ENCODE measurements at regions not wholly inside any gene's neighbourhood (a gene's known extent, or its start where the extent isn't known, plus 50 kb on each side); places are given as distances from the start of the nearest gene placed in this dataset.
A peak's percentile ranks its signal among the peaks of the same experiment; 100 is the strongest.

DNA sequence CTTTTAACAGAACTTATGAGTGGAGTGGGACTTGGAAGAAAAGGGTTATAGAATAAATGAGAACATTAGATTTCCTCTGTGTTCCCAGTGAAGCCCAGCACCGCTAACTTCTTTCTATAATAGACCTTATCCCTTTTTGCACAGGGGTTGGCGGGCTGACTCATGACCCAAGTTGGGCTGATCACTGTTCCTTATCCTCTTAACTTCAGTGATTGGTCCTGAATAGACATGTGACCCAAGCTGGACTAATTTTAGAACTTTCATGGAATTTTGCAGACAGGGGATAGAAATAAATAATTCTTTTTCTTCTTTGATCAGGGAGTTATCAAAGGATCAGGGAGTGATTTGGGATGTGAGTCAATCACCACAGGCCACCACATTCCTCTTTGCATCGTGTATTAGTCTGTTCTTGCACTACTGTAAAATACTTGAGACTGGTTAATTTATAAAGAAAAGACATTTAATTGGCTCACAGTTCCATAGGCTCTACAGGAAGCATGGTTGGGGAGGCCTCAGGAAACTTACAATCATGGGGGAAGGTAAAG lies 75.9 kb downstream of the UCHL1 start:
- TF ChIP-seq EZH2phosphoT487 (IDR thresholded peaks at IDR 0.05; ENCODE audit: borderline replicate concordance, low read length) (no peak), EZH2 (IDR thresholded peaks at IDR 0.05; ENCODE audit: low read length, unreplicated experiment) (no peak), CTCF (conservative IDR thresholded peaks at IDR 0.05; ENCODE audit: low read depth, low read length) (no peak)
- Histone ChIP-seq H3K36me3 (ENCODE audit: low read depth, low read length) (no peaks in the 10 kb centered on the region), H3K79me2 (ENCODE audit: low read length) (no peaks in the 10 kb centered on the region), H3K9me2 (replicated peaks; ENCODE audit: low read length) (no peaks in the 10 kb centered on the region), H3F3A (ENCODE audit: low read length, unreplicated experiment) (no peaks in the 10 kb centered on the region), H3K4me1 (ENCODE audit: insufficient read depth, low read length) (peaks cover 14% of the 10 kb centered on the region), H3K27ac (ENCODE audit: low read length) (no peak overlapping the region), H2AFZ (ENCODE audit: low read length) (no peak overlapping the region), H3K4me2 (ENCODE audit: low read length) (no peak overlapping the region), H3K9ac (ENCODE audit: low read length) (no peak overlapping the region), H3K27me3 (ENCODE audit: low read length) (no peaks in the 10 kb centered on the region), H4K20me1 (ENCODE audit: low read length) (no peaks in the 10 kb centered on the region), H3K9me3 (ENCODE audit: low read length) (no peaks in the 10 kb centered on the region), H3K4me3 (ENCODE audit: low read length) (no peak overlapping the region)
- no TSS peak for BruUV-seq (replicated peaks)
- intact Hi-C loops (cut with micrococcal nuclease): no loop called here
- ATAC-seq (no peak), DNase-seq (no peak)
- CTCF ChIA-PET: no interaction called here
- POLR2A ChIA-PET (ENCODE audit: unreplicated experiment): no interaction called here

DNA sequence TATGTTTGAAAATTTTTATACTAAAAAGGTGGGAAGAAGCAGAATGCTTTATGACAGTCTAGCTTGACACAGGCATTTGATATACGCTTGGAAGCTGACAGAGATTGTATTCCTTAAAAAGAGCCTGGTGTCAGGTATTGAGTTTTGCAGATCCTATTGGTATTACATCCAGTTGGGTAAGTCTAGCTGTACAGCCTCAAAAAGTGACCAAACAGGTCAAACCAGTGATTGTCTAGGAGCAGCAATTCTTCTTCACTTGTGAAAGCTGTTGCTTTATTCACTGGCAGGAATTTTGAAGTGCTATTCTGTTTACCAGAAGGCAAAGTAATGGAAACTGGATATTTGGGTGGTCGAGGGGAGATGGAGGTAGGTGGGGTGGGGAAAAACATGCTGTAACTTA lies 77.5 kb downstream of the UCHL1 start:
- peak; percentile 46; the same call in 1 of the 2 replicates for ATAC-seq
- DNase-seq: peak; percentile 83
- BruUV-seq (replicated peaks): no TSS peak
- H3K9ac ChIP-seq (ENCODE audit: low read length): no peak overlapping the region
- POLR2A ChIA-PET (ENCODE audit: unreplicated experiment): no interaction called here
- H3K9me2 ChIP-seq (replicated peaks; ENCODE audit: low read length): no peaks in the 10 kb centered on the region
- H3K4me1 ChIP-seq (ENCODE audit: insufficient read depth, low read length): peaks cover 14% of the 10 kb centered on the region
- H3K4me3 ChIP-seq (ENCODE audit: low read length): no peak overlapping the region
- H3F3A ChIP-seq (ENCODE audit: low read length, unreplicated experiment): no peaks in the 10 kb centered on the region
- peak overlapping the region; percentile 27 for H3K4me2 ChIP-seq (ENCODE audit: low read length)
- no peak overlapping the region for H3K27ac ChIP-seq (ENCODE audit: low read length)
- H3K36me3 ChIP-seq (ENCODE audit: low read depth, low read length): no peaks in the 10 kb centered on the region
- intact Hi-C loops (cut with micrococcal nuclease): no loop called here
- CTCF ChIA-PET: no interaction called here
- H3K9me3 ChIP-seq (ENCODE audit: low read length): no peaks in the 10 kb centered on the region
- H2AFZ ChIP-seq (ENCODE audit: low read length): no peak overlapping the region
- H4K20me1 ChIP-seq (ENCODE audit: low read length): no peaks in the 10 kb centered on the region
- no peaks in the 10 kb centered on the region for H3K79me2 ChIP-seq (ENCODE audit: low read length)
- no peaks in the 10 kb centered on the region for H3K27me3 ChIP-seq (ENCODE audit: low read length)
- TF ChIP-seq EZH2 (IDR thresholded peaks at IDR 0.05; ENCODE audit: low read length, unreplicated experiment) (no peak), CTCF (conservative IDR thresholded peaks at IDR 0.05; ENCODE audit: low read depth, low read length) (no peak), EZH2phosphoT487 (IDR thresholded peaks at IDR 0.05; ENCODE audit: borderline replicate concordance, low read length) (no peak)

Data from PC-3 (cell line).